SK-N-SH (cell line): ENCODE measurements at regions not wholly inside any gene's neighbourhood (a gene's known extent, or its start where the extent isn't known, plus 50 kb on each side); places are given as distances from the start of the nearest gene placed in this dataset.

Experiments
- CTCF ChIP-seq: fragments of 200-600 bp; sonication (generic); IDR thresholded peaks from 2 replicates; pipeline ENCODE4 v1.6.1; 2017; ENCODE audit warnings: antibody characterized with exemption, mild to moderate bottlenecking, moderate library complexity
- EZH2phosphoT487 ChIP-seq: fragments of 200-600 bp; sonication (generic); IDR thresholded peaks from 2 replicates; pipeline ENCODE4 v1.6.1; 2017; ENCODE audit warnings: low read depth, mixed run types, mild to moderate bottlenecking, antibody characterized with exemption, moderate library complexity, borderline replicate concordance
- YY1 ChIP-seq: IDR thresholded peaks from 2 replicates; pipeline ENCODE4 v1.4.0; 2012; ENCODE audit warnings: low read depth, mild to moderate bottlenecking

- TF ChIP-seq YY1: no peak
- TF ChIP-seq EZH2phosphoT487: no peak
- TF ChIP-seq CTCF: no peak
These were observed 456.9 kb downstream of the BRD1 start for GRCh38 chr22:49370627-49371301.
